ENCODE measurements at regions not wholly inside any gene's neighbourhood (a gene's known extent, or its start where the extent isn't known, plus 50 kb on each side); places are given as distances from the start of the nearest gene placed in this dataset.

DNA sequence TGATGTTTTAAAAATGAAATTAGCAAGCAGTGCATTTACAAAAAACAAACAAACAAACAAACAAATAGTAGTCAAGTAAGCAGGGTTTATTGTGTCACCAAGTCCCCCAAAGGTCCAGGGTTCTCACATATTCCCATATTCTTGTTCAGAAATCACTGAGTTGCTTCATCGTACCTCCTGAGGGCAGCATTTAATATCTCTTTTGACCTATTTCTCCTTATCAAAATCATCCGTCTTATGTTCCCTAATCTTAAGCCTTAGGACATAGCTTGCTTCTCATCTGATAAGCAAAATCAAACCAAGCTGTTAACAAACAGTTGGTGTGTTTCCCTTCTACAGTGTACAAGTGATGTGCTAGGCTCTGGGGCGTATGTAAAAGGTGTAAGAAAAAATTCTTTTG, 109.5 kb upstream of the MAN2A1 start:
- Histone ChIP-seq H3K27me3 (ENCODE audit: control insufficient read depth in 2 of 2, insufficient read depth in 2 of 2, low read length in 2 of 2) (no peaks in the 10 kb centered on the region), H2AFZ (ENCODE audit: low read depth, low read length) (no peak overlapping the region), H3K79me2 (ENCODE audit: control insufficient read depth, insufficient read depth, low read length) (no peaks in the 10 kb centered on the region), H3K9me1 (replicated peaks; ENCODE audit: control insufficient read depth, extremely low read depth, insufficient read depth, low read length) (no peaks in the 10 kb centered on the region), H3K4me3 (replicated peaks in 1 of 3; ENCODE audit: insufficient read depth in 1 of 3, low read depth in 1 of 3, low read length in 3 of 3) (no peak overlapping the region), H3K27ac (ENCODE audit: insufficient read depth, low read depth, low read length) (no peak overlapping the region), H4K20me1 (replicated peaks; ENCODE audit: control insufficient read depth, extremely low read depth, insufficient read depth, low read length) (no peaks in the 10 kb centered on the region), H3K9me3 (replicated peaks; ENCODE audit: control insufficient read depth, insufficient read depth, low read length) (no peaks in the 10 kb centered on the region), H3K4me1 (ENCODE audit: control insufficient read depth, extremely low read depth, insufficient read depth, low read length) (no peaks in the 10 kb centered on the region), H3K36me3 (ENCODE audit: control insufficient read depth in 2 of 2, extremely low read depth in 1 of 2, insufficient read depth in 2 of 2, low read length in 2 of 2) (no peaks in the 10 kb centered on the region), H3K4me2 (ENCODE audit: insufficient read depth, low read length) (no peak overlapping the region), H3K9ac (replicated peaks; ENCODE audit: extremely low read depth, insufficient read depth, low read length) (no peak overlapping the region)
- POLR2A ChIA-PET = no interaction called here
- FAIRE-seq (no peak), DNase-seq (ENCODE audit: low read depth, low spot score) (no peak)
- intact Hi-C loops (cut with micrococcal nuclease) = loop anchor here (10.0 kb wide), 1 partner anchor 1045 kb away; no protein-coding TSS in a partner anchor
- TF ChIP-seq MYC (IDR thresholded peaks at IDR 0.05; ENCODE audit: low read depth, low read length) (no peak), FOS (IDR thresholded peaks at IDR 0.05; ENCODE audit: borderline replicate concordance, insufficient read depth, low read length) (no peak), POLR2A (IDR thresholded peaks at IDR 0.05; ENCODE audit: low read depth, low read length) (no peak), JUN (IDR thresholded peaks at IDR 0.05; ENCODE audit: borderline replicate concordance, insufficient read depth, insufficient read length, low read depth) (no peak), EZH2 (IDR thresholded peaks at IDR 0.05; ENCODE audit: borderline replicate concordance, low read depth, low read length, severe bottlenecking) (no peak)
- TF ChIP-seq, protein P1, sequence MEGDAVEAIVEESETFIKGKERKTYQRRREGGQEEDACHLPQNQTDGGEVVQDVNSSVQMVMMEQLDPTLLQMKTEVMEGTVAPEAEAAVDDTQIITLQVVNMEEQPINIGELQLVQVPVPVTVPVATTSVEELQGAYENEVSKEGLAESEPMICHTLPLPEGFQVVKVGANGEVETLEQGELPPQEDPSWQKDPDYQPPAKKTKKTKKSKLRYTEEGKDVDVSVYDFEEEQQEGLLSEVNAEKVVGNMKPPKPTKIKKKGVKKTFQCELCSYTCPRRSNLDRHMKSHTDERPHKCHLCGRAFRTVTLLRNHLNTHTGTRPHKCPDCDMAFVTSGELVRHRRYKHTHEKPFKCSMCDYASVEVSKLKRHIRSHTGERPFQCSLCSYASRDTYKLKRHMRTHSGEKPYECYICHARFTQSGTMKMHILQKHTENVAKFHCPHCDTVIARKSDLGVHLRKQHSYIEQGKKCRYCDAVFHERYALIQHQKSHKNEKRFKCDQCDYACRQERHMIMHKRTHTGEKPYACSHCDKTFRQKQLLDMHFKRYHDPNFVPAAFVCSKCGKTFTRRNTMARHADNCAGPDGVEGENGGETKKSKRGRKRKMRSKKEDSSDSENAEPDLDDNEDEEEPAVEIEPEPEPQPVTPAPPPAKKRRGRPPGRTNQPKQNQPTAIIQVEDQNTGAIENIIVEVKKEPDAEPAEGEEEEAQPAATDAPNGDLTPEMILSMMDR (IDR thresholded peaks at IDR 0.05; ENCODE audit: extremely low read depth in 1 of 2, insufficient read depth in 1 of 2, low read depth in 1 of 2, low read length in 2 of 2) = no peak
- CTCF ChIA-PET = interaction anchor here (0.9 to 2.7 kb wide), 2 partner anchors 14 to 1045 kb away, joined by 3 to 12 read pairs; no protein-coding TSS in a partner anchor
- no TSS peak for BruUV-seq (replicated peaks)
- dilution Hi-C loops (cut with MboI; ENCODE audit: extremely low pct_ligation_motif_present, low sequenced_read_pairs) = no loop called here

- Histone ChIP-seq H3K36me3 (ENCODE audit: control insufficient read depth in 2 of 2, extremely low read depth in 1 of 2, insufficient read depth in 2 of 2, low read length in 2 of 2) (no peaks in the 10 kb centered on the region), H3K9me1 (replicated peaks; ENCODE audit: control insufficient read depth, extremely low read depth, insufficient read depth, low read length) (no peaks in the 10 kb centered on the region), H4K20me1 (replicated peaks; ENCODE audit: control insufficient read depth, extremely low read depth, insufficient read depth, low read length) (no peaks in the 10 kb centered on the region), H3K79me2 (ENCODE audit: control insufficient read depth, insufficient read depth, low read length) (no peaks in the 10 kb centered on the region), H3K27me3 (ENCODE audit: control insufficient read depth in 2 of 2, insufficient read depth in 2 of 2, low read length in 2 of 2) (peaks cover 0 to 2% of the 10 kb centered on the region in 2 experiments), H3K4me1 (ENCODE audit: control insufficient read depth, extremely low read depth, insufficient read depth, low read length) (no peaks in the 10 kb centered on the region), H3K9me3 (replicated peaks; ENCODE audit: control insufficient read depth, insufficient read depth, low read length) (no peaks in the 10 kb centered on the region), H3K4me2 (ENCODE audit: insufficient read depth, low read length) (no peak overlapping the region), H3K9ac (replicated peaks; ENCODE audit: extremely low read depth, insufficient read depth, low read length) (no peak overlapping the region), H2AFZ (ENCODE audit: low read depth, low read length) (no peak overlapping the region), H3K27ac (ENCODE audit: insufficient read depth, low read depth, low read length) (no peak overlapping the region), H3K4me3 (replicated peaks in 1 of 3; ENCODE audit: insufficient read depth in 1 of 3, low read depth in 1 of 3, low read length in 3 of 3) (no peak overlapping the region)
- BruUV-seq (replicated peaks) = no TSS peak
- FAIRE-seq (no peak), DNase-seq (ENCODE audit: low read depth, low spot score) (no peak)
- intact Hi-C loops (cut with micrococcal nuclease) (no loop called here), dilution Hi-C loops (cut with MboI; ENCODE audit: extremely low pct_ligation_motif_present, low sequenced_read_pairs) (no loop called here)
- ChIA-PET POLR2A (no interaction called here), CTCF (no interaction called here)
- TF ChIP-seq GATA2 (IDR thresholded peaks at IDR 0.05; ENCODE audit: insufficient read depth, insufficient read length, low read depth, low read length) (no peak), JUN (IDR thresholded peaks at IDR 0.05; ENCODE audit: borderline replicate concordance, insufficient read depth, insufficient read length, low read depth) (no peak), POLR2A (IDR thresholded peaks at IDR 0.05; ENCODE audit: low read depth, low read length) (no peak), MYC (IDR thresholded peaks at IDR 0.05; ENCODE audit: low read depth, low read length) (no peak), EZH2 (IDR thresholded peaks at IDR 0.05; ENCODE audit: borderline replicate concordance, low read depth, low read length, severe bottlenecking) (no peak), POLR2AphosphoS5 (IDR thresholded peaks at IDR 0.05; ENCODE audit: insufficient read depth, low read depth, low read length) (no peak), FOS (IDR thresholded peaks at IDR 0.05; ENCODE audit: borderline replicate concordance, insufficient read depth, low read length) (no peak)
- TF ChIP-seq, protein P2, sequence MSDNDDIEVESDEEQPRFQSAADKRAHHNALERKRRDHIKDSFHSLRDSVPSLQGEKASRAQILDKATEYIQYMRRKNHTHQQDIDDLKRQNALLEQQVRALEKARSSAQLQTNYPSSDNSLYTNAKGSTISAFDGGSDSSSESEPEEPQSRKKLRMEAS (IDR thresholded peaks at IDR 0.05; ENCODE audit: insufficient read depth, insufficient read length) = no peak
- TF ChIP-seq, protein P1 (IDR thresholded peaks at IDR 0.05; ENCODE audit: extremely low read depth in 1 of 2, insufficient read depth in 1 of 2, low read depth in 1 of 2, low read length in 2 of 2) = no peak
Observed at GRCh38 chr5:109575506-109575905, 114.2 kb upstream of the MAN2A1 start.
